Stimulated activated naive B cell treated with anti-CD40 and anti-IgM and Interleukin-4, amounts not matched to agents 10 μg/mL and 1 μg/mL and 100 μg/mL, for 72 hours (primary cell): ENCODE measurements at regions not wholly inside any gene's neighbourhood (a gene's known extent, or its start where the extent isn't known, plus 50 kb on each side); places are given as distances from the start of the nearest gene placed in this dataset.
A peak's percentile ranks its signal among the peaks of the same experiment; 100 is the strongest.
"Not testable (repeated sequence)": the region's sequence is repeated elsewhere in the genome, so short reads cannot be mapped to it uniquely, and the experiment has no call there.

Source experiments
- ATAC-seq, 2 donors: fragments of 150-1000 bp; cut with Tn5 transposase; replicated peaks; 2 replicates each; pipeline ENCODE4 v1.10.0; 2021; ENCODE audit warnings: moderate library complexity in 1 of 2
- DNase-seq: peaks from one replicate; pipeline ENCODE4 v3.0.0; 2021
- H3K27ac Mint-ChIP-seq: one replicate; pipeline ENCODE4 v1.8.0; 2022; ENCODE audit warnings: mild to moderate bottlenecking, mixed read lengths
- H3K27me3 Mint-ChIP-seq, 2 donors: one replicate each; pipeline ENCODE4 v1.8.0; 2022; ENCODE audit warnings: mixed read lengths in 2 of 2
- H3K36me3 Mint-ChIP-seq, 2 donors: one replicate each; pipeline ENCODE4 v1.8.0; 2022; ENCODE audit warnings: mixed read lengths in 2 of 2, mild to moderate bottlenecking in 1 of 2
- H3K4me1 Mint-ChIP-seq, 2 donors: one replicate each; pipeline ENCODE4 v1.8.0; 2022; ENCODE audit warnings: mixed read lengths in 2 of 2, mild to moderate bottlenecking in 1 of 2
- H3K4me3 Mint-ChIP-seq, 2 donors: one replicate each; pipeline ENCODE4 v1.8.0; 2022; ENCODE audit warnings: mild to moderate bottlenecking in 2 of 2, mixed read lengths in 2 of 2, moderate library complexity in 1 of 2
- H3K9me3 Mint-ChIP-seq, 2 donors: one replicate each; pipeline ENCODE4 v1.8.0; 2022; ENCODE audit warnings: mixed read lengths in 2 of 2, mild to moderate bottlenecking in 1 of 2

- no peak for ATAC-seq
- no peak overlapping the region for H3K4me3 Mint-ChIP-seq
- no peak overlapping the region for H3K27ac Mint-ChIP-seq
- no peaks in the 10 kb centered on the region for H3K36me3 Mint-ChIP-seq
- no peak for DNase-seq
- peaks cover 17 to 20% of the 10 kb centered on the region in 2 donors for H3K27me3 Mint-ChIP-seq
- peaks cover 6 to 18% of the 10 kb centered on the region in 2 donors for H3K4me1 Mint-ChIP-seq
- H3K9me3 Mint-ChIP-seq, result no peaks in the 10 kb centered on the region
Measured at GRCh38 chr9:126162611-126163381, 163.8 kb upstream of the MVB12B start.

DNA sequence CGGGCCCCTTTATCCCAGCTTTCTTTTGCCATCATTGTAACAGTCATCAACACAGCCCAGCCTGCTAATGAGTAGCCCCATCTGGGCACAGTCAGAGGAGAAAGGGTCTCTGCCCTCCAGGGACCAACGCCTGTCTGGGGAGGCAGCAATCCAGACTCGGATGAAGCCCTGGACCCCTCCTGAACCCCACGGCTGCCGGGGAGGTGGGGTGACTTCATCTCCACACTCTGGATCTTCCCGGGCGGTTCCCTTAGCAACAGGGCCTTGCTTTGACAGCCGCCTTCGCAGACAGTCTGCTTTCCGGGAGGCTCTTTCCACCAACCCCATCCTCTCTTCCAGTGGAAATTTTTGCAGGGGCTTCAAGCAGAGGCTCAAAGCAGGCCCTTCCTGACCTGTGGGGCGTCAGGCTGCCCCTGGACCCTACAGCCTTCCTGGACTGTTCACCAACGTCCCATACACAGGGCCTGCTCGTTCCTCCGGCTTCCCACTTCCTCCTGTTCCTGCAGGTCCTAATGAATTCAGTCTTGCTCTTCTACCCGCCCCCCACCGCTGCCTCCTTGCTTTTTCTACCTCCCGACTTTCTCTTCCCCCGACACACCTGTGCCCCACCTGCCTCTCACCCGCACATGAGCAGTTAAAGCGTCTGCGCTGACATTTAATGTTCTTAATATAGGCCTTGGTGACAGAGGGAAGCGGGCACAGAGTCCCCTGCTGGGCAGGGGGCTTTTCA, 161.7 kb upstream of the MVB12B start:
- Mint-ChIP-seq H3K4me1 (peaks cover 6 to 18% of the 10 kb centered on the region in 2 donors), H3K4me3 (no peak overlapping the region), H3K9me3 (no peaks in the 10 kb centered on the region), H3K27ac (no peak overlapping the region), H3K36me3 (no peaks in the 10 kb centered on the region), H3K27me3 (peaks cover 21 to 27% of the 10 kb centered on the region in 2 donors)
- no peak for ATAC-seq
- DNase-seq, result no peak

DNA sequence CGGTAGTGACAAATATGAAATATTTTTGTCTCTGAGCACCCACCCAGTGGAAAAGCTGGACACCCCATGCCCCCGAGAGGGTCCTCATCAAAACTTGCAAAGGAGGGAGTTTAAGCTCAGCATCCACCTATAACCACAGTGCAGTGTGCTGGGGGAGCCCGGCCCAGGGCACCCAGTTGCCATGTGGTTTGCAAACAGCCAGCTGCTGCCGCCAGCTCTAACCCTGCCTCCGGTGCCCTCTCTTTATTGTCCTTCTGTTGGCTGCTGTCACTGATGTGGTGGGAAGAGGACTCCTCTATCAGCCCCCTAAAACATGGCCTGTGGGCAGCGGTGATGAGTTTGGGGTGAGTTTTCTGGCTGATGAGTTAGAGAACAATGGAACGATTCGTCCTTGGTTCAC, 160.9 kb upstream of the MVB12B start:
- no peaks in the 10 kb centered on the region for H3K36me3 Mint-ChIP-seq
- no peak for ATAC-seq
- DNase-seq, result no peak

GRCh38 chr9:126166291-126166690, 160.3 kb upstream of the MVB12B start:
- no peaks in the 10 kb centered on the region for H3K9me3 Mint-ChIP-seq
- H3K27me3 Mint-ChIP-seq, result peaks cover 28 to 35% of the 10 kb centered on the region in 2 donors
- ATAC-seq (no peak), DNase-seq (no peak)
- no peak overlapping the region for H3K27ac Mint-ChIP-seq
- H3K4me3 Mint-ChIP-seq, result no peak overlapping the region
- H3K36me3 Mint-ChIP-seq, result no peaks in the 10 kb centered on the region
- peaks cover 6 to 12% of the 10 kb centered on the region in 2 donors for H3K4me1 Mint-ChIP-seq

More for the DNA sequence above, 160.9 kb upstream of the MVB12B start:
- H3K4me1 Mint-ChIP-seq, result peaks cover 6 to 16% of the 10 kb centered on the region in 2 donors
- H3K9me3 Mint-ChIP-seq, result no peaks in the 10 kb centered on the region
- H3K27me3 Mint-ChIP-seq, result peaks cover 28 to 35% of the 10 kb centered on the region in 2 donors
- no peak overlapping the region for H3K27ac Mint-ChIP-seq
- no peak overlapping the region for H3K4me3 Mint-ChIP-seq

- H3K27ac Mint-ChIP-seq, result no peak overlapping the region
- peaks cover 28 to 35% of the 10 kb centered on the region in 2 donors for H3K27me3 Mint-ChIP-seq
- peaks cover 6 to 12% of the 10 kb centered on the region in 2 donors for H3K4me1 Mint-ChIP-seq
- no peaks in the 10 kb centered on the region for H3K36me3 Mint-ChIP-seq
- DNase-seq (no peak), ATAC-seq (no peak)
- H3K9me3 Mint-ChIP-seq, result no peaks in the 10 kb centered on the region
- H3K4me3 Mint-ChIP-seq, result no peak overlapping the region
Measured at GRCh38 chr9:126166866-126167265, 159.8 kb upstream of the MVB12B start.

- Mint-ChIP-seq H3K27me3 (peaks cover 28 to 35% of the 10 kb centered on the region in 2 donors), H3K4me1 (peaks cover 0 to under 1% of the 10 kb centered on the region in 2 donors), H3K27ac (peak overlapping the region; percentile 37), H3K36me3 (no peaks in the 10 kb centered on the region), H3K9me3 (peaks cover 0 to 1% of the 10 kb centered on the region in 2 donors), H3K4me3 (no peak overlapping the region)
- no peak for ATAC-seq
- DNase-seq, result no peak
Measured at GRCh38 chr9:126169736-126170135, 156.9 kb upstream of the MVB12B start.

DNA sequence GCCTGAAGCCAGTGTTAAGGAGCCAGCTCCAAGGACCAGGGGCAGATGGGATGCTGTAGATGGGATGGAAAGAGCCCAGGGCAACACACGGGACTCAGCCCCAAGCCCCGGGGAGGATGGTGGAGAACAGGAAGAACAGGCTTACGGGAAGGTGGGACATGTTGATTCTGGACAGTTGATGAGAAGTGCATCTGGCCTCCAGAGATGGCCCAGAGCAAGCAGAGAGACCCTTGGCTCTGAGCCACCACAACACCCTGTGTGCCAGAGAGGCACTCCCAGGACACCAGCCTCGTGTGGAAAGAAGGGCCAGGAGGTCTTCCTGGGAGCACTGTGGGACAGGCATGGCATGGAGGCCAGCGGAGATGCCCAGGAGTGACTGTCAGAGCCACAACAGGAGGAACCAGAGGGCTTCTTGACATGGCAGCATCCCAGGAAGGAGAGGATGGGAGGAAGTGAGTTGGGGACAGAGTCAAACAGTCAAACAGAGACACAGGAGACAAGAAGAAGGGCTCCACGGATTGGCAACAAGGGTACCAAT, 156.3 kb upstream of the MVB12B start:
- H3K9me3 Mint-ChIP-seq, result peaks cover 2 to 7% of the 10 kb centered on the region in 2 donors
- no peak overlapping the region for H3K4me3 Mint-ChIP-seq
- no peaks in the 10 kb centered on the region for H3K4me1 Mint-ChIP-seq
- DNase-seq (no peak), ATAC-seq (no peak)
- no peak overlapping the region for H3K27ac Mint-ChIP-seq
- no peaks in the 10 kb centered on the region for H3K36me3 Mint-ChIP-seq
- H3K27me3 Mint-ChIP-seq, result peaks cover 28 to 35% of the 10 kb centered on the region in 2 donors

DNA sequence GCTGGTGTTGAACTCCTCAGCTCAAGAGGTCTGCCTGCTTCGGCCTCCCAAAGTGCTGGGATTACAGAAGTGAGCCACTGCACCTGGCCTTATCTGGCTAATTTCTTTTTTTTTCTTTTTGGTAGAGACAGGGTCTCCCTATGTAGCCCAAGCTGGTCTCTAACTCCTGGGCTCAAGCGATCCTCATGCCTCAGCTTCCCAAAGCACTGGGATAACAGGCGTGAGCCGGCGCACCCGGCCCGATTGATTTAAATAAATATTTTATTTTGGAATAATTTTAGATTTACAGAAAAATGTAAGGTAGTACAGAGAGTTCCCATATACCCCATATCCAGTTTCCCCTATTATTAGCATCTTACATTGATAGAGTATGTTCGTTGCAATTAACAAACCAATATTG, 155.0 kb upstream of the MVB12B start:
- DNase-seq (no peak), ATAC-seq (no peak)
- H3K4me1 Mint-ChIP-seq, result no peaks in the 10 kb centered on the region
- H3K9me3 Mint-ChIP-seq, result peaks cover 6 to 15% of the 10 kb centered on the region in 2 donors
- no peaks in the 10 kb centered on the region for H3K36me3 Mint-ChIP-seq
- H3K27me3 Mint-ChIP-seq, result peaks cover 20 to 33% of the 10 kb centered on the region in 2 donors
- no peak overlapping the region for H3K27ac Mint-ChIP-seq
- H3K4me3 Mint-ChIP-seq, result no peak overlapping the region

GRCh38 chr9:126173401-126173800, 153.2 kb upstream of the MVB12B start:
- peaks cover 17 to 23% of the 10 kb centered on the region in 2 donors for H3K27me3 Mint-ChIP-seq
- DNase-seq, result no peak
- H3K36me3 Mint-ChIP-seq, result no peaks in the 10 kb centered on the region
- peaks cover 6 to 15% of the 10 kb centered on the region in 2 donors for H3K9me3 Mint-ChIP-seq
- no peaks in the 10 kb centered on the region for H3K4me1 Mint-ChIP-seq
- H3K4me3 Mint-ChIP-seq, result no peak overlapping the region
- ATAC-seq, result no peak
- no peak overlapping the region for H3K27ac Mint-ChIP-seq

- Mint-ChIP-seq H3K36me3 (no peaks in the 10 kb centered on the region), H3K27me3 (peaks cover 18 to 29% of the 10 kb centered on the region in 2 donors), H3K27ac (no peak overlapping the region), H3K9me3 (peaks cover 6 to 15% of the 10 kb centered on the region in 2 donors), H3K4me3 (no peak overlapping the region), H3K4me1 (no peaks in the 10 kb centered on the region)
- DNase-seq (no peak), ATAC-seq (no peak)
Measured at GRCh38 chr9:126173929-126174328, 152.7 kb upstream of the MVB12B start.

DNA sequence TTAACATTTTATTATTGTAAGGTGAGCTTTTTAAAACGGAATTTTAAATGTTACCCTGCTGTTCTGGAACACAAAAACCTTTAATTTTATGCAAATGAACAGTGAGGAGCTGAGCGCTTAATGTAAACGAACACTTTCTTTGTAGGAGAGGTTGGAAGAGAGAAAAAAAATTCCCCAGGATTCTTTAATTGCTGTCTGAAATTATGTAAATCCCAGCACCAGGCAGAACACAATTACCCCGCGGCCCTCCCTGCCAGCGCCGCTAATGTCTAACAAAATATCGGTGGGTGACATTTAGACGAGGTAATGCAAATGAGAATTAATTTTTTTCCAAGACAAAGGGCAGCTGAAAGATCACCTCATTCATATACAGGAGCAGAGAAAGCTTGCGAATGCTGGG, 143.4 kb upstream of the MVB12B start:
- no peaks in the 10 kb centered on the region for H3K4me1 Mint-ChIP-seq
- peaks cover 0 to 10% of the 10 kb centered on the region in 2 donors for H3K36me3 Mint-ChIP-seq
- DNase-seq (no peak), ATAC-seq (no peak)
- peaks cover 6 to 18% of the 10 kb centered on the region in 2 donors for H3K9me3 Mint-ChIP-seq
- no peak overlapping the region for H3K4me3 Mint-ChIP-seq
- peaks cover 43 to 64% of the 10 kb centered on the region in 2 donors for H3K27me3 Mint-ChIP-seq
- no peak overlapping the region for H3K27ac Mint-ChIP-seq

- not testable (repeated sequence) for H3K36me3 Mint-ChIP-seq, H3K9me3 Mint-ChIP-seq, ATAC-seq, H3K27ac Mint-ChIP-seq, H3K4me3 Mint-ChIP-seq, H3K4me1 Mint-ChIP-seq, DNase-seq
- peaks cover 7 to 18% of the 10 kb centered on the region in 2 donors for H3K27me3 Mint-ChIP-seq
Measured at GRCh38 chr9:126190994-126191393, 135.6 kb upstream of the MVB12B start.

- no peak overlapping the region for H3K27ac Mint-ChIP-seq
- peaks cover 3% of the 10 kb centered on the region in 2 donors for H3K36me3 Mint-ChIP-seq
- ATAC-seq (no peak), DNase-seq (no peak)
- peaks cover 6 to 8% of the 10 kb centered on the region in 2 donors for H3K9me3 Mint-ChIP-seq
- H3K27me3 Mint-ChIP-seq, result peaks cover 14 to 36% of the 10 kb centered on the region in 2 donors
- H3K4me1 Mint-ChIP-seq, result peaks cover 2 to 6% of the 10 kb centered on the region in 2 donors
- no peak overlapping the region for H3K4me3 Mint-ChIP-seq
Measured at GRCh38 chr9:126198854-126199253, 127.8 kb upstream of the MVB12B start.

GRCh38 chr9:126203313-126203712, 123.3 kb upstream of the MVB12B start:
- Mint-ChIP-seq H3K4me1 (peaks cover 2 to 6% of the 10 kb centered on the region in 2 donors), H3K27me3 (peaks cover 6 to 34% of the 10 kb centered on the region in 2 donors), H3K4me3 (no peak overlapping the region), H3K9me3 (peaks cover 6 to 8% of the 10 kb centered on the region in 2 donors), H3K36me3 (peaks cover 3% of the 10 kb centered on the region in 2 donors), H3K27ac (no peak overlapping the region)
- ATAC-seq (no peak), DNase-seq (no peak)
